Fibroblast of lung (primary cell): ENCODE measurements at regions not wholly inside any gene's neighbourhood (a gene's known extent, or its start where the extent isn't known, plus 50 kb on each side); places are given as distances from the start of the nearest gene placed in this dataset.

Experiments
- DNase-seq, 2 donors: peaks; one replicate each; pipeline versions ENCODE4 v3.0.0 to v3.0.0-alpha.2; 2010; ENCODE audit warnings: low read depth in 2 of 2
- H2AFZ ChIP-seq: 2 replicates; pipeline ENCODE4 v1.5.1; 2012; ENCODE audit warnings: low read length, control low read depth, inconsistent platforms
- H3K27ac ChIP-seq: 2 replicates; pipeline ENCODE4 v1.5.1; 2011; ENCODE audit warnings: low read length, control low read depth; ENCODE audit not compliant: insufficient read depth
- H3K27me3 ChIP-seq: 2 replicates; pipeline ENCODE4 v1.5.1; 2011; ENCODE audit warnings: mild to moderate bottlenecking, low read length; ENCODE audit not compliant: control insufficient read depth, insufficient read depth
- H3K36me3 ChIP-seq: 2 replicates; pipeline ENCODE4 v1.5.1; 2011; ENCODE audit warnings: low read length; ENCODE audit not compliant: control insufficient read depth, insufficient read depth
- H3K4me1 ChIP-seq: 2 replicates; pipeline ENCODE4 v1.5.1; 2011; ENCODE audit warnings: low read length; ENCODE audit not compliant: control insufficient read depth, insufficient read depth; ENCODE audit errors: extremely low read depth
- H3K4me2 ChIP-seq: 2 replicates; pipeline ENCODE4 v1.5.1; 2011; ENCODE audit warnings: low read length, control low read depth; ENCODE audit not compliant: insufficient read depth; ENCODE audit errors: extremely low read depth
- H3K4me3 ChIP-seq, 4 experiments: fragments of 200-600 bp in 1 of 4; sonication (generic) in 1 of 4; replicated peaks in 1 of 4; 2 replicates each; pipeline ENCODE4 v1.5.1; 2011 to 2016; ENCODE audit warnings: low read length in 4 of 4, low read depth in 3 of 4, mild to moderate bottlenecking in 3 of 4, control low read depth in 2 of 4, inconsistent platforms in 1 of 4, mixed read lengths in 1 of 4; ENCODE audit not compliant: insufficient read depth in 1 of 4; ENCODE audit errors: control extremely low read depth in 1 of 4
- H3K79me2 ChIP-seq: 2 replicates; pipeline ENCODE4 v1.5.1; 2012; ENCODE audit warnings: mild to moderate bottlenecking, low read length, inconsistent platforms; ENCODE audit not compliant: control insufficient read depth, insufficient read depth
- H3K9ac ChIP-seq: 2 replicates; pipeline ENCODE4 v1.5.1; 2011; ENCODE audit warnings: mild to moderate bottlenecking, low read length, control low read depth; ENCODE audit not compliant: insufficient read depth
- H3K9me3 ChIP-seq: 2 replicates; pipeline ENCODE4 v1.5.1; 2012; ENCODE audit warnings: low read depth, low read length; ENCODE audit not compliant: control insufficient read depth, insufficient read depth
- H4K20me1 ChIP-seq: 2 replicates; pipeline ENCODE4 v1.5.1; 2011; ENCODE audit warnings: low read length; ENCODE audit not compliant: control insufficient read depth, insufficient read depth; ENCODE audit errors: extremely low read depth
- EZH2 ChIP-seq: IDR thresholded peaks from 2 replicates; pipeline ENCODE4 v1.5.1; 2012; ENCODE audit warnings: low read length, control low read depth, mild to moderate bottlenecking; ENCODE audit errors: missing control alignments
- TF ChIP-seq, protein P1 (sequence below), 2 donors: IDR thresholded peaks in 1 of 2; conservative IDR thresholded peaks in 1 of 2; 1 replicate in 1 of 2; 2 replicates in 1 of 2; pipeline ENCODE4 v1.5.1; 2011 to 2012; ENCODE audit warnings: low read length in 2 of 2, control low read depth in 1 of 2, inconsistent platforms in 1 of 2, low read depth in 1 of 2, mild to moderate bottlenecking in 1 of 2

DNA sequence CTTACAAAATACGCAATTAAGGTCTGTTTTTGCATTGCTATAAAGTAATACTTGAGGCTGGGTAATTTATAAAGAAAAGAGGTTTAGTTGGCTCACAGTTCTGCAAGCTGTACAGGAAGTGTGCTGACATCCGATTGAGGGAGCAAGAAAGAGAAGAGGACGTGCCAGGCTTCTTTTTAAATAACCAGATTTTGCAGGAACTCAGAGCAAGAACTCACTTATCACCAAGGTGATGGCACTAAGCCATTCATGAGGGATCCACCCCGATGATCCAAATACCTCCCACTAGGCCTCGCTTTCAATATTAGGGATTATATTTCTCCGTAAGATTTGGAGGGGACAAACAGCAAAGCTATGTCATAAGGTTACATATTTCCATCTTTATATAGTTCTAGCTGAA is 456.7 kb downstream of the GLUD2 start:
- H3K4me1 ChIP-seq, result no peaks in the 10 kb centered on the region
- no peak for DNase-seq
- TF ChIP-seq, protein P1, sequence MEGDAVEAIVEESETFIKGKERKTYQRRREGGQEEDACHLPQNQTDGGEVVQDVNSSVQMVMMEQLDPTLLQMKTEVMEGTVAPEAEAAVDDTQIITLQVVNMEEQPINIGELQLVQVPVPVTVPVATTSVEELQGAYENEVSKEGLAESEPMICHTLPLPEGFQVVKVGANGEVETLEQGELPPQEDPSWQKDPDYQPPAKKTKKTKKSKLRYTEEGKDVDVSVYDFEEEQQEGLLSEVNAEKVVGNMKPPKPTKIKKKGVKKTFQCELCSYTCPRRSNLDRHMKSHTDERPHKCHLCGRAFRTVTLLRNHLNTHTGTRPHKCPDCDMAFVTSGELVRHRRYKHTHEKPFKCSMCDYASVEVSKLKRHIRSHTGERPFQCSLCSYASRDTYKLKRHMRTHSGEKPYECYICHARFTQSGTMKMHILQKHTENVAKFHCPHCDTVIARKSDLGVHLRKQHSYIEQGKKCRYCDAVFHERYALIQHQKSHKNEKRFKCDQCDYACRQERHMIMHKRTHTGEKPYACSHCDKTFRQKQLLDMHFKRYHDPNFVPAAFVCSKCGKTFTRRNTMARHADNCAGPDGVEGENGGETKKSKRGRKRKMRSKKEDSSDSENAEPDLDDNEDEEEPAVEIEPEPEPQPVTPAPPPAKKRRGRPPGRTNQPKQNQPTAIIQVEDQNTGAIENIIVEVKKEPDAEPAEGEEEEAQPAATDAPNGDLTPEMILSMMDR (conservative IDR thresholded peaks at IDR 0.05 in 1 of 2, IDR thresholded peaks at IDR 0.05 in 1 of 2; ENCODE audit: low read depth in 1 of 2, low read length in 2 of 2), result no peak
- TF ChIP-seq EZH2, result no peak
- no peak overlapping the region for H3K4me3 ChIP-seq
- no peak overlapping the region for H2AFZ ChIP-seq
- no peaks in the 10 kb centered on the region for H4K20me1 ChIP-seq
- H3K9me3 ChIP-seq, result no peaks in the 10 kb centered on the region
- no peaks in the 10 kb centered on the region for H3K27me3 ChIP-seq
- no peaks in the 10 kb centered on the region for H3K36me3 ChIP-seq
- no peak overlapping the region for H3K4me2 ChIP-seq
- H3K27ac ChIP-seq, result no peak overlapping the region
- H3K79me2 ChIP-seq, result no peaks in the 10 kb centered on the region
- no peak overlapping the region for H3K9ac ChIP-seq

DNA sequence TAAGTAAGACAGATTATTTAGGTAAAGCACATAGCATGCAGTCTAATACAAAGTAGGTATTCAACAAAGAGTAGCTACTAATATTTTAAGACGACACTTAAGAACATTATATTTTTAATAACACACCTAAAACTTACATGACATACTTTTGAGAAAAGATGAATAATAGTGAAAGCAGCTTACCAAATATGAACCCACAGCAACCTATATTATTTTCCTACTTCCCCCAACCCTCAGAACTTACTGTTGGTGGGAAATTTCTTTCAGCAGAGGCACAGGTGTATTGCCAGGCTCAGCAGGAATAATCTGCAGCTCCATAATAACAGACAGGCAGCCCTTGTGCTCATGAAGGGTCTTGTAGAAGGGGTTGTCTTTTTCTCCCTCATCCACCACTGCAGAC is 498.9 kb downstream of the GLUD2 start:
- Histone ChIP-seq H3K4me1 (no peaks in the 10 kb centered on the region), H3K36me3 (no peaks in the 10 kb centered on the region), H3K9ac (no peak overlapping the region), H2AFZ (no peak overlapping the region), H3K27me3 (no peaks in the 10 kb centered on the region), H4K20me1 (no peaks in the 10 kb centered on the region), H3K9me3 (no peaks in the 10 kb centered on the region), H3K27ac (no peak overlapping the region), H3K4me2 (no peak overlapping the region), H3K4me3 (no peak overlapping the region), H3K79me2 (no peaks in the 10 kb centered on the region)
- TF ChIP-seq, protein P1 (conservative IDR thresholded peaks at IDR 0.05 in 1 of 2, IDR thresholded peaks at IDR 0.05 in 1 of 2; ENCODE audit: low read depth in 1 of 2, low read length in 2 of 2), result no peak
- TF ChIP-seq EZH2, result no peak
- DNase-seq, result no peak

- Histone ChIP-seq H3K9me3 (no peaks in the 10 kb centered on the region), H3K36me3 (no peaks in the 10 kb centered on the region), H3K27ac (no peak overlapping the region), H3K79me2 (no peaks in the 10 kb centered on the region), H3K27me3 (no peaks in the 10 kb centered on the region), H3K4me3 (no peak overlapping the region), H4K20me1 (no peaks in the 10 kb centered on the region), H3K9ac (no peak overlapping the region), H3K4me2 (no peak overlapping the region), H3K4me1 (no peaks in the 10 kb centered on the region), H2AFZ (no peak overlapping the region)
- TF ChIP-seq, protein P1 (conservative IDR thresholded peaks at IDR 0.05 in 1 of 2, IDR thresholded peaks at IDR 0.05 in 1 of 2; ENCODE audit: low read depth in 1 of 2, low read length in 2 of 2), result no peak
- TF ChIP-seq EZH2, result no peak
- no peak for DNase-seq
Measured at GRCh38 chrX:121558886-121559285, 511.5 kb downstream of the GLUD2 start.
